ENCODE measurements at regions not wholly inside any gene's neighbourhood (a gene's known extent, or its start where the extent isn't known, plus 50 kb on each side); places are given as distances from the start of the nearest gene placed in this dataset.

- no TSS peak for BruUV-seq (replicated peaks)
- FAIRE-seq (no peak), DNase-seq (ENCODE audit: low read depth, low spot score) (no peak), ATAC-seq (no peak)
- Histone ChIP-seq H3K9me3 (replicated peaks; ENCODE audit: control insufficient read depth, insufficient read depth, low read length) (no peaks in the 10 kb centered on the region), H3K27ac (ENCODE audit: control insufficient read depth, insufficient read depth) (no peak overlapping the region), H3K36me3 (ENCODE audit: control insufficient read depth in 2 of 2, insufficient read depth in 2 of 2, low read length in 1 of 2) (no peaks in the 10 kb centered on the region), H3K27me3 (replicated peaks in 1 of 2; ENCODE audit: control insufficient read depth in 2 of 2, insufficient read depth in 2 of 2, low read length in 1 of 2) (no peaks in the 10 kb centered on the region), H4K20me1 (ENCODE audit: control insufficient read depth, insufficient read depth) (no peaks in the 10 kb centered on the region), H2AFZ (ENCODE audit: control insufficient read depth, low read depth, low read length) (no peak overlapping the region), H3K4me2 (ENCODE audit: control insufficient read depth, insufficient read depth) (no peak overlapping the region), H3K79me2 (ENCODE audit: control insufficient read depth, insufficient read depth, low read length) (no peaks in the 10 kb centered on the region), H3K4me1 (ENCODE audit: control insufficient read depth, insufficient read depth, low read length) (no peaks in the 10 kb centered on the region), H3K4me3 (no peak overlapping the region), H3K9ac (ENCODE audit: control insufficient read depth, insufficient read depth, low read length) (no peak overlapping the region)
- intact Hi-C loops (cut with micrococcal nuclease; ENCODE audit: unreplicated experiment): no loop called here
- in situ Hi-C loops (cut with MboI): no loop called here
- CTCF ChIA-PET: no interaction called here
- SMC1A ChIA-PET (ENCODE audit: uncharacterized antibody, unreplicated experiment): no interaction called here
- RAD21 ChIA-PET (ENCODE audit: unreplicated experiment): no interaction called here
- 35% methylated on average over 10 of the region's 10 CpGs for WGBS (ENCODE audit: insufficient coverage, insufficient replicate concordance, low lambda C conversion rate, missing lambda C conversion rate)
- POLR2A ChIA-PET: no interaction called here
- no peak for TF ChIP-seq KDM1A (IDR thresholded peaks at IDR 0.05; ENCODE audit: borderline replicate concordance)
- no peak for TF ChIP-seq BACH1 (IDR thresholded peaks at IDR 0.05; ENCODE audit: borderline replicate concordance)
- no peak for TF ChIP-seq ELK1 (IDR thresholded peaks at IDR 0.05; ENCODE audit: low read depth, low read length)
- no peak for TF ChIP-seq PAX8 (IDR thresholded peaks at IDR 0.05)
- TF ChIP-seq HSF1 (IDR thresholded peaks at IDR 0.05; ENCODE audit: low read depth, low read length): no peak
- TF ChIP-seq SREBF1 (IDR thresholded peaks at IDR 0.05; ENCODE audit: low read length): no peak
- TF ChIP-seq NKRF (conservative IDR thresholded peaks at IDR 0.05): no peak
- no peak for TF ChIP-seq ZNF384 (IDR thresholded peaks at IDR 0.05; ENCODE audit: borderline replicate concordance, low read depth, low read length)
- TF ChIP-seq POLR2A (IDR thresholded peaks at IDR 0.05; ENCODE audit: low read depth, low read length): no peak
- TF ChIP-seq MTA2 (IDR thresholded peaks at IDR 0.05; ENCODE audit: low read depth): no peak
- TF ChIP-seq NFYA (IDR thresholded peaks at IDR 0.05; ENCODE audit: borderline replicate concordance, low read depth, low read length): no peak
- TF ChIP-seq TCF7 (IDR thresholded peaks at IDR 0.05; ENCODE audit: borderline replicate concordance): no peak
- no peak for TF ChIP-seq ZNF622 (IDR thresholded peaks at IDR 0.05)
Observed at GRCh38 chr15:100716456-100717085, 114.2 kb downstream of the ASB7 start.

All from GM12878 (cell line).